Fibroblast of lung (primary cell): ENCODE measurements at regions not wholly inside any gene's neighbourhood (a gene's known extent, or its start where the extent isn't known, plus 50 kb on each side); places are given as distances from the start of the nearest gene placed in this dataset.

Experiments used
- CTCF ChIP-seq, 2 donors: IDR thresholded peaks in 1 of 2; conservative IDR thresholded peaks in 1 of 2; 1 replicate in 1 of 2; 2 replicates in 1 of 2; pipeline ENCODE4 v1.5.1; 2011 to 2012; ENCODE audit warnings: low read length in 2 of 2, control low read depth in 1 of 2, inconsistent platforms in 1 of 2, low read depth in 1 of 2, mild to moderate bottlenecking in 1 of 2
- EZH2 ChIP-seq: IDR thresholded peaks from 2 replicates; pipeline ENCODE4 v1.5.1; 2012; ENCODE audit warnings: low read length, control low read depth, mild to moderate bottlenecking; ENCODE audit errors: missing control alignments

- TF ChIP-seq CTCF (conservative IDR thresholded peaks at IDR 0.05 in 1 of 2, IDR thresholded peaks at IDR 0.05 in 1 of 2; ENCODE audit: low read depth in 1 of 2, low read length in 2 of 2) (no peak), EZH2 (no peak)
These were observed 79.3 kb downstream of the PTPRS start for GRCh38 chr19:5261156-5261890.
